NCI-H226 (cell line): ENCODE measurements at regions not wholly inside any gene's neighbourhood (a gene's known extent, or its start where the extent isn't known, plus 50 kb on each side); places are given as distances from the start of the nearest gene placed in this dataset.

Experiments
- DNase-seq: peaks from one replicate; pipeline ENCODE4 v3.0.0-alpha.2; 2015

DNA sequence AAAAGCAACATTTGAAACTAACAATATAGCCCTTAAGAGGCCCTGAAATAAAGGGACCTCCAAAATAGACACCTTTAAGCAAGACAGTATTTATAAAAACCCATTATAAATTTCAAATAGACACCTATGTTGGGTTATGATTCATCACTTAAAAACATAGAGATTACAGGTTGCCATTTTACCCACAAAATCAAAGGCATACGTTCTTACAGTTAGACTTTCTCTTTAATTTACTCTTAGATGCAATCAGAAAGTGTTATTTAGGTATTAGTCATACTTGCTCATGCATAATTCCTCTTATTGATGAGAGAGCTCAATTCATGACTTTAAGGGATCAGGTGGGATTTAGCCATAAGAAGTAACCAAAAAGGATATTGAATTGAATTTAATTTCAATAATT lies 51.5 kb upstream of the TMEM200A start:
- DNase-seq: no peak

DNA sequence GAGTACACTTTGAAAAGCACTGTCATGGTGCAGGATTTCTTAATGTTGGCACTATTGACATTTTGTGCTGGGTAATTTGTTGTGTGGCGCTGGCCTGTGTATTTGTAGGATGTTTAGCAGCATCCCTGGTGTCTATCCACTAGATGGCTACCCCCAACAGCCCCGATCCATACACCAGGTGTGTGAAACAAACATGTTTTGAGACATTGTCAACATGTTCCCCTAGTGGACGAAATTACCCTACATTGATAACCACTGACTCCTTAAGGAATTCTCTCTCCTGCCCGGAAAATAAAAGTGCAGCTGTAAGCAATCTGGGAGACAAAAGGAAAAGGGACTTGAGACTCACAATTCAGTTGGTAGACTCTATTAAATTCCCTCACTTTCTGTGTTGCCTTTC lies 52.6 kb upstream of the TMEM200A start:
- DNase-seq: no peak

DNA sequence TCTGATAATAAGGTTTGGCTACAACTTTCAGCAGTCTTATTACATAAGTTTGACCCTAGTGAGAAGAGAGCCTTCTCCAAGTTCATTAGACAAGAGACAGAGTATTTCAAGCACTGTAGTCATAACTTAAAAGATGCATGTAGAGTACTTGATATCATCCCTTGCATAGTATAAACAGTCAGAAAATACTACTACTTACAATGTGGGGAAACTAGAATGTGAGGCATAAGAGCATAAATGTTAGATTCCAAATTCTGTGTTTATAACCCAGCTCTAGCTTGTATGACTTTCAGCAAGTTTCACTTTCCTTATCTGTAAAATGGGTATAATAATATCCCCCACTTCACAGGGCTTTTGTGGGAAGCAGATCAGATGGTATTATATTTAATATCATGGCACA lies 56.8 kb upstream of the TMEM200A start:
- no peak for DNase-seq

DNA sequence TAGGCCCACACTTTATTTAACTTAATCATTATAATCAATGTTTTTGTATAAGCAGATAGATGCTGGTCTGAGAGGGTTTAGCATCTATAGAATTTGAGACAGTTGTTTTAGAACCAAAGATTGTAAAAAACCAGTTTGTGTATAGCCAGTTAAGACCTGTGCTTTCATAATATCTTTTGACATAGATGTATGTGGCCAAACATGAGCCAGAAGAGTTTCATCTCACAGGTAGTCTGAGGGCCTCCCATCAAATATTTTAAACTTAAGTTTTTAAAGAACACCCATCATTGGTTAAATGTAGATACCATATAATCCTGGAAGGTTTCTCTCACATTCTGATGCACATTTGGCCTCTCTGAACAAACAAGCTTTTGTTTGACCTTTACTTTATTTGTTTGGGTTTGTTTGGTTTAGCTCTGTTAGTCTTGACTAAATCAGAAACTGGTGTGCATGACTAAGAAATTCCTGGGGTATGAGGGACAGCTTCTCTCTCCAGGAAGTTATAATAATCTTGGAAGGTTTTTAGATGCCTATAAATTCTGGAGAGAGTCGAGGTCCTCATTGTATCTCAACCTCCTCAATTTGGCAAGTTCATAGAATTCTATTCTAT lies 58.0 kb upstream of the TMEM200A start:
- DNase-seq: peak; percentile 46

DNA sequence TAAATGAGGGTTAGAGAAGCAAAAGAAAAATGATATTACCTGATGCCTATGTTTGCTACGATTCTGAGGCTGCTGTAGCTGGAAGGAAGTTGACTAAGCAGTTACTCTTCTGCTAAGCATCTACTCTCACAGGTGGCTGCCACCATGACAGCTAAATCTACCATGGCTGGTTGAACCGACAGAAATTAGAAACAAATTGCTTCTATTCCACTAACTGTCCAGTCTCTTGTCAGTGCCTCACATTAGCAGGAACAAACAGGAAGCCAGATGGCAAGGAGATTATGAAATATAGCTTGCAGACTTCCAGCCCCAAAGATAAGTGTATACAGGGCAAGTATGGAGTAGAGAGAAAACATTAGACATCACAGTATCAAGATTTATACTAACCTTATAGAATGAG lies 59.4 kb upstream of the TMEM200A start:
- DNase-seq: peak; percentile 5

- no peak for DNase-seq
Measured at GRCh38 chr6:130303431-130303830, 62.4 kb upstream of the TMEM200A start.

- DNase-seq: no peak
Measured at GRCh38 chr6:130298258-130298657, 67.6 kb upstream of the TMEM200A start.

GRCh38 chr6:130296854-130297253 lies 69.0 kb upstream of the TMEM200A start:
- DNase-seq: no peak

- DNase-seq: peak; percentile 29
Measured at GRCh38 chr6:130293800-130294199, 71.0 kb upstream of the SAMD3 start.

GRCh38 chr6:130288065-130288464 lies 65.3 kb upstream of the SAMD3 start:
- DNase-seq: no peak

- DNase-seq: no peak
Measured at GRCh38 chr6:130282234-130282995, 59.7 kb upstream of the SAMD3 start.

DNA sequence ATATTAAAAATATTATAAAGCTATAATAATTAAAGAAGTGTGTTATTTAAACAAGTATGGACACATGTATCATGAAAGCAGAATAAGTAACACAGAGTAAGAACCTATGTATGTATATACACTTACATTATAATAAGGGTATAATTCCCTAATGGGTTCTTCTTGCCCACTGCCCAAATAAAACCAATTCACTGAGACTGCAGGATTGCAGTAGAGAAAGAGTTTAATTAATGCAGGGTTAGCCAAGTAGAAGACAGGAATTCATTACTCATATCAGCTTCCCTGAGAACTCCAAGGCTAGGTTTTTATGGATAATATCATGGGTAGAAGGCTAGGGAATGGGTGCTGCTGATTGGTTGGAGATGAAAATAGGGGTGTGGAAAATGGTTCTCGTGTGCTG lies 53.8 kb upstream of the SAMD3 start:
- DNase-seq: no peak

DNA sequence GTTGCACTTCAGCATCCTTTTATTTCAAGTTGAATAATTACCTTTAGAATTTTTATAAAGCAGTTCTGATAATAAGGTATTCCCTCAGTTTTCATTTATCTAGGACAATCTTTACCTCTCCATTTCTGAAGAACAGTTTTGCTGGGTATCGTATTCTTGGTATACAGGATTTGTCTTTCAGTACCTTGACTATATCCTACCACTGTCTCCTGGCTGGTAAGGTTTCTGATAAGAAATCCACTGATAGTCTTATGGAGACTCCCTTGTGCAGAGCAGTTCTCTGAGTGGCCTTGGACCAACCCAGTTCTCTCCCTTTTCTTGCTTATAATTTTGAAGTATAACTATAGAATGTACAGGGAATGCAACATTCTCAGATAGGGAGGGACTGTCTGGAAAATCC lies 51.3 kb upstream of the SAMD3 start:
- DNase-seq: no peak
